22Rv1 (cell line): ENCODE measurements at regions not wholly inside any gene's neighbourhood (a gene's known extent, or its start where the extent isn't known, plus 50 kb on each side); places are given as distances from the start of the nearest gene placed in this dataset.

ENCODE experiments used
- CTCF ChIP-seq: fragments of 450-650 bp; IDR thresholded peaks from 2 replicates; pipeline ENCODE4 v1.5.1; 2017; ENCODE audit warnings: mild to moderate bottlenecking
- ZFX ChIP-seq: fragments of 450-650 bp; IDR thresholded peaks from 2 replicates; pipeline ENCODE4 v1.6.1; 2017; ENCODE audit warnings: antibody characterized with exemption, borderline replicate concordance

- TF ChIP-seq CTCF = no peak
- no peak for TF ChIP-seq ZFX
Observed at GRCh38 chr9:110131499-110131898, 76.5 kb downstream of the C9orf152 start.
